OCI-LY7 (cell line): ENCODE measurements at regions not wholly inside any gene's neighbourhood (a gene's known extent, or its start where the extent isn't known, plus 50 kb on each side); places are given as distances from the start of the nearest gene placed in this dataset.

Experiments used
- EZH2phosphoT487 ChIP-seq: fragments of 200-600 bp; sonication (generic); IDR thresholded peaks from 2 replicates; pipeline ENCODE4 v1.6.1; 2018; ENCODE audit warnings: low read depth, borderline replicate concordance, mild to moderate bottlenecking, mixed run types, antibody characterized with exemption, low read length, moderate library complexity, mixed read lengths
- TF ChIP-seq, protein P1 (sequence below): fragments of 200-600 bp; sonication (generic); conservative IDR thresholded peaks from 2 replicates; pipeline ENCODE4 v1.5.1; 2014; ENCODE audit warnings: mild to moderate bottlenecking, antibody characterized with exemption, low read length, moderate library complexity, mixed read lengths

DNA sequence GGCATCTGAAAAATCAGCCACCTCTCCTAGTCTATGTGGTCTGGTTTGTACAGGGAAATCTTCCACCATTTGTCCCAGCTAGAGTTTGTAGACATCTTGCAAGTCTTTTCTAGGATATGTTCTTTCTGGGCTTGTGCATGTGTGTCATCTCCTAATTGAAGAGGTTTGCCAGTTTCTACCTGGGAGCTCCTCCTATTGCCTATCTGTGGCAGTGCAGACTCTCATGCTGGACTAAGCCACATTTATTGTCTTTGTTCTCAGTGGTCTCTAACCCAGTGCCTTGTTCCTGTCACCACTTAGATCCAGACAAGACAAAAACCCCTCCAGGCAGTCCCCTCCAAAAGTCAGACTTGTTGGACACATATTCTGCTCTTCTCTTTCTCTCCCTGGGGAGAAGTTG is 72.0 kb upstream of the MRPS9 start:
- TF ChIP-seq, protein P1, sequence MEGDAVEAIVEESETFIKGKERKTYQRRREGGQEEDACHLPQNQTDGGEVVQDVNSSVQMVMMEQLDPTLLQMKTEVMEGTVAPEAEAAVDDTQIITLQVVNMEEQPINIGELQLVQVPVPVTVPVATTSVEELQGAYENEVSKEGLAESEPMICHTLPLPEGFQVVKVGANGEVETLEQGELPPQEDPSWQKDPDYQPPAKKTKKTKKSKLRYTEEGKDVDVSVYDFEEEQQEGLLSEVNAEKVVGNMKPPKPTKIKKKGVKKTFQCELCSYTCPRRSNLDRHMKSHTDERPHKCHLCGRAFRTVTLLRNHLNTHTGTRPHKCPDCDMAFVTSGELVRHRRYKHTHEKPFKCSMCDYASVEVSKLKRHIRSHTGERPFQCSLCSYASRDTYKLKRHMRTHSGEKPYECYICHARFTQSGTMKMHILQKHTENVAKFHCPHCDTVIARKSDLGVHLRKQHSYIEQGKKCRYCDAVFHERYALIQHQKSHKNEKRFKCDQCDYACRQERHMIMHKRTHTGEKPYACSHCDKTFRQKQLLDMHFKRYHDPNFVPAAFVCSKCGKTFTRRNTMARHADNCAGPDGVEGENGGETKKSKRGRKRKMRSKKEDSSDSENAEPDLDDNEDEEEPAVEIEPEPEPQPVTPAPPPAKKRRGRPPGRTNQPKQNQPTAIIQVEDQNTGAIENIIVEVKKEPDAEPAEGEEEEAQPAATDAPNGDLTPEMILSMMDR, result peak; percentile 49
- no peak for TF ChIP-seq EZH2phosphoT487
